IMR-90 (cell line): ENCODE measurements at regions not wholly inside any gene's neighbourhood (a gene's known extent, or its start where the extent isn't known, plus 50 kb on each side); places are given as distances from the start of the nearest gene placed in this dataset.

ENCODE experiments used
- ATAC-seq: fragments of 200-7000 bp; cut with Tn5 transposase; 2 replicates; pipeline ENCODE4 v1.9.1; 2020; ENCODE audit warnings: low read depth, mild to moderate bottlenecking, moderate library complexity
- BruUV-seq: library from RNA; stranded (reverse); fragments of 400-500 nt; replicated peaks from 2 replicates; lab custom pipeline; 2021; lab: Mats Ljungman, UMichigan
- CTCF ChIA-PET: fragments of 300-600 bp; formaldehyde crosslinking; extraction: SDS; loops from one replicate; lab custom pipeline; 2021; ENCODE audit warnings: antibody characterized with exemption; lab: Yijun Ruan, JAX
- POLR2A ChIA-PET: fragments of 300-600 bp; sonication (Branson Sonifier 250); formaldehyde crosslinking; loops from one replicate; lab custom pipeline; 2022; ENCODE audit warnings: antibody characterized with exemption; ENCODE audit not compliant: unreplicated experiment; lab: Charles Lee
- DNase-seq: peaks from one replicate; pipeline ENCODE4 v3.0.0; 2013
- H2AFZ ChIP-seq: replicated peaks from 2 replicates; pipeline ENCODE3; 2013; ENCODE audit warnings: low read length, mild to moderate bottlenecking; ENCODE audit not compliant: poor library complexity
- H2AK5ac ChIP-seq: 2 replicates; pipeline ENCODE4 v1.6.1; 2013; ENCODE audit warnings: low read depth, low read length, inconsistent platforms
- H2AK9ac ChIP-seq: replicated peaks from 2 replicates; pipeline ENCODE3; 2013; ENCODE audit warnings: mild to moderate bottlenecking, low read depth, low read length, moderate library complexity; ENCODE audit not compliant: poor library complexity
- H2BK120ac ChIP-seq: 2 replicates; pipeline ENCODE4 v1.6.1; 2013; ENCODE audit warnings: low read depth, low read length, inconsistent platforms
- H2BK15ac ChIP-seq: 3 replicates; pipeline ENCODE4 v1.6.1; 2013; ENCODE audit warnings: low read depth, low read length, inconsistent platforms
- H2BK20ac ChIP-seq: 2 replicates; pipeline ENCODE4 v1.6.1; 2013; ENCODE audit warnings: low read depth, mild to moderate bottlenecking, inconsistent platforms, low read length, moderate library complexity
- H2BK5ac ChIP-seq: 2 replicates; pipeline ENCODE4 v1.6.1; 2013; ENCODE audit warnings: mild to moderate bottlenecking, low read depth, low read length, inconsistent platforms; ENCODE audit not compliant: poor library complexity, severe bottlenecking
- H3K14ac ChIP-seq: replicated peaks from 2 replicates; pipeline ENCODE4 v1.6.1; 2013; ENCODE audit warnings: low read depth, low read length, inconsistent platforms
- H3K18ac ChIP-seq: 2 replicates; pipeline ENCODE4 v1.6.1; 2013; ENCODE audit warnings: low read depth, low read length, control low read depth
- H3K23ac ChIP-seq: 2 replicates; pipeline ENCODE4 v1.6.1; 2013; ENCODE audit warnings: low read depth, low read length, inconsistent platforms
- H3K27ac ChIP-seq: 2 replicates; pipeline ENCODE4 v1.5.1; 2013; ENCODE audit warnings: mild to moderate bottlenecking, control low read depth, low read length; ENCODE audit not compliant: insufficient read depth
- H3K27me3 ChIP-seq: 2 replicates; pipeline ENCODE4 v1.6.1; 2013; ENCODE audit warnings: low read length; ENCODE audit not compliant: control insufficient read depth, insufficient read depth
- H3K36me3 ChIP-seq: 2 replicates; pipeline ENCODE4 v1.6.1; 2013; ENCODE audit warnings: low read length, mixed read lengths; ENCODE audit not compliant: control insufficient read depth, insufficient read depth
- H3K4ac ChIP-seq: 2 replicates; pipeline ENCODE4 v1.6.1; 2013; ENCODE audit warnings: low read depth, low read length, inconsistent platforms
- H3K4me1 ChIP-seq: 2 replicates; pipeline ENCODE4 v1.6.1; 2013; ENCODE audit warnings: low read length, mixed read lengths; ENCODE audit not compliant: control insufficient read depth, insufficient read depth
- H3K4me2 ChIP-seq: 2 replicates; pipeline ENCODE4 v1.6.1; 2013; ENCODE audit warnings: low read depth, mild to moderate bottlenecking, control low read depth, low read length, moderate library complexity
- H3K4me3 ChIP-seq: 2 replicates; pipeline ENCODE4 v1.5.1; 2013; ENCODE audit warnings: low read depth, mild to moderate bottlenecking, control low read depth, low read length, moderate library complexity; ENCODE audit not compliant: insufficient read depth
- H3K56ac ChIP-seq: 2 replicates; pipeline ENCODE4 v1.6.1; 2013; ENCODE audit warnings: low read length, inconsistent platforms; ENCODE audit not compliant: insufficient read depth; ENCODE audit errors: extremely low read depth
- H3K79me1 ChIP-seq, 2 experiments: 2 replicates each; pipeline ENCODE4 v1.6.1; 2013; ENCODE audit warnings: low read length in 2 of 2, inconsistent platforms in 1 of 2, low read depth in 1 of 2
- H3K9ac ChIP-seq: 2 replicates; pipeline ENCODE4 v1.6.1; 2013; ENCODE audit warnings: low read depth, low read length, control low read depth
- H3K9me1 ChIP-seq: 2 replicates; pipeline ENCODE4 v1.6.1; 2013; ENCODE audit warnings: low read length, inconsistent platforms; ENCODE audit not compliant: insufficient read depth
- H3K9me3 ChIP-seq: 2 replicates; pipeline ENCODE4 v1.6.1; 2013; ENCODE audit warnings: low read length; ENCODE audit not compliant: control insufficient read depth, insufficient read depth
- H4K20me1 ChIP-seq: 2 replicates; pipeline ENCODE4 v1.6.1; 2013; ENCODE audit warnings: low read length, inconsistent platforms; ENCODE audit not compliant: insufficient read depth
- H4K5ac ChIP-seq: 2 replicates; pipeline ENCODE4 v1.6.1; 2013; ENCODE audit warnings: mild to moderate bottlenecking, low read depth, low read length, control low read depth
- H4K8ac ChIP-seq, 2 experiments: 2 replicates each; pipeline ENCODE4 v1.6.1; 2013; ENCODE audit warnings: low read depth in 2 of 2, low read length in 2 of 2, control low read depth in 1 of 2, inconsistent platforms in 1 of 2
- H4K91ac ChIP-seq: 2 replicates; pipeline ENCODE4 v1.6.1; 2013; ENCODE audit warnings: low read depth, low read length, inconsistent platforms; ENCODE audit not compliant: insufficient read depth
- BHLHE40 ChIP-seq: fragments of 150-350 bp; IDR thresholded peaks from 2 replicates; pipeline ENCODE4 v1.6.1; 2016; ENCODE audit warnings: mild to moderate bottlenecking, low read depth, low read length
- CEBPB ChIP-seq: IDR thresholded peaks from 2 replicates; pipeline ENCODE4 v1.6.1; 2012; ENCODE audit warnings: low read depth, low read length, improper control_type of control experiment
- CHD1 ChIP-seq: IDR thresholded peaks from 2 replicates; pipeline ENCODE4 v1.6.1; 2012; ENCODE audit warnings: low read depth, low read length, improper control_type of control experiment
- ELK1 ChIP-seq: fragments of 150-350 bp; IDR thresholded peaks from 2 replicates; pipeline ENCODE4 v1.6.1; 2016; ENCODE audit warnings: low read depth, mild to moderate bottlenecking, low read length, moderate library complexity, borderline replicate concordance
- FOS ChIP-seq: fragments of 150-350 bp; IDR thresholded peaks from 2 replicates; pipeline ENCODE4 v1.6.1; 2016; ENCODE audit warnings: low read depth, low read length
- MAFK ChIP-seq: IDR thresholded peaks from 2 replicates; pipeline ENCODE4 v1.6.1; 2012; ENCODE audit warnings: low read depth, low read length, improper control_type of control experiment
- MAZ ChIP-seq: IDR thresholded peaks from 2 replicates; pipeline ENCODE4 v1.6.1; 2012; ENCODE audit warnings: low read depth, mild to moderate bottlenecking, low read length, improper control_type of control experiment, moderate library complexity, borderline replicate concordance
- MXI1 ChIP-seq: IDR thresholded peaks from 2 replicates; pipeline ENCODE4 v1.6.1; 2012; ENCODE audit warnings: low read depth, mild to moderate bottlenecking, low read length, moderate library complexity, borderline replicate concordance
- NFE2L2 ChIP-seq: fragments of 150-350 bp; IDR thresholded peaks from 2 replicates; pipeline ENCODE4 v1.6.1; 2016; ENCODE audit warnings: low read depth, mild to moderate bottlenecking, low read length
- POLR2A ChIP-seq: IDR thresholded peaks from 2 replicates; pipeline ENCODE4 v1.6.1; 2012; ENCODE audit warnings: mild to moderate bottlenecking, low read depth, low read length
- RAD21 ChIP-seq: IDR thresholded peaks from 2 replicates; pipeline ENCODE4 v1.6.1; 2012; ENCODE audit warnings: low read length, improper control_type of control experiment
- RCOR1 ChIP-seq: IDR thresholded peaks from 2 replicates; pipeline ENCODE4 v1.6.1; 2012; ENCODE audit warnings: mild to moderate bottlenecking, low read length, improper control_type of control experiment; ENCODE audit not compliant: insufficient replicate concordance
- RFX5 ChIP-seq: IDR thresholded peaks from 2 replicates; pipeline ENCODE4 v1.8.0; 2012; ENCODE audit warnings: low read depth, mild to moderate bottlenecking, low read length, moderate library complexity
- SMC3 ChIP-seq: fragments of 150-350 bp; IDR thresholded peaks from 2 replicates; pipeline ENCODE4 v1.6.1; 2016; ENCODE audit warnings: low read depth, mild to moderate bottlenecking, antibody characterized with exemption, low read length, moderate library complexity
- WGBS, 2 experiments: methylation state at CpG; one replicate each; pipeline versions ENCODE4 v1.1.5 to v1.1.7; 2013; ENCODE audit warnings: missing lambda C conversion rate in 2 of 2; ENCODE audit not compliant: insufficient read length in 1 of 2; ENCODE audit errors: extremely low coverage in 2 of 2; 5-methylcytosine and 5-hydroxymethylcytosine counted together
- dilution Hi-C: fragments of 300-500 bp; cut with HindIII; formaldehyde crosslinking; loops from one replicate; pipeline ENCODE4 v1.14.3; 2018; ENCODE audit warnings: low sequenced_read_pairs; ENCODE audit not compliant: unreplicated experiment
- in situ Hi-C: fragments of 300-500 bp; cut with MboI; formaldehyde crosslinking; loops from 3 replicates; pipeline ENCODE4 v1.14.3; 2019; ENCODE audit warnings: low sequenced_read_pairs, inconsistent platforms, mixed read lengths
- intact Hi-C: fragments of 100-400 bp; cut with micrococcal nuclease; formaldehyde crosslinking; loops from 2 replicates; pipeline ENCODE4 v1.10.0; 2022
- TF ChIP-seq, protein P1 (sequence below): fragments of 150-350 bp; IDR thresholded peaks from 2 replicates; pipeline ENCODE4 v1.6.1; 2017; ENCODE audit warnings: mild to moderate bottlenecking, antibody characterized with exemption, low read length, low read depth
- TF ChIP-seq, protein P2 (sequence below): conservative IDR thresholded peaks from 2 replicates; pipeline ENCODE4 v1.5.1; 2012; ENCODE audit warnings: mild to moderate bottlenecking, low read depth, low read length, improper control_type of control experiment

GRCh38 chr14:49408187-49408933 is 177.8 kb downstream of the RPS29 start:
- Histone ChIP-seq H4K8ac (no peak overlapping the region), H2AK5ac (no peak overlapping the region), H3K27ac (no peak overlapping the region), H2AFZ (no peak overlapping the region), H3K18ac (no peak overlapping the region), H3K4ac (no peak overlapping the region), H3K79me1 (no peaks in the 10 kb centered on the region), H3K4me3 (no peak overlapping the region), H3K9ac (no peak overlapping the region), H3K27me3 (no peaks in the 10 kb centered on the region), H3K4me2 (no peak overlapping the region), H2BK120ac (no peak overlapping the region), H3K9me1 (no peaks in the 10 kb centered on the region), H2BK20ac (no peak overlapping the region), H4K5ac (no peak overlapping the region), H3K23ac (no peak overlapping the region), H3K56ac (no peak overlapping the region), H2BK15ac (no peak overlapping the region), H3K36me3 (no peaks in the 10 kb centered on the region), H3K9me3 (no peaks in the 10 kb centered on the region), H4K20me1 (no peaks in the 10 kb centered on the region), H2AK9ac (no peak overlapping the region), H3K4me1 (no peaks in the 10 kb centered on the region), H4K91ac (no peak overlapping the region), H2BK5ac (no peak overlapping the region), H3K14ac (no peak overlapping the region)
- WGBS, 2 experiments = no CpG with 5 or more reads among the region's 1 CpG
- BruUV-seq = no TSS peak
- peak; percentile 50 for ATAC-seq
- intact Hi-C loops = no loop called here
- in situ Hi-C loops = no loop called here
- ChIA-PET POLR2A (interaction anchor here (0.5 kb wide), 1 partner anchor 10 kb away, joined by 16 read pairs; no protein-coding TSS in a partner anchor), CTCF (no interaction called here)
- TF ChIP-seq CHD1 (no peak), NFE2L2 (no peak), MAZ (no peak), POLR2A (no peak), BHLHE40 (no peak), RAD21 (no peak), MXI1 (no peak), SMC3 (no peak), ELK1 (no peak), MAFK (no peak), CEBPB (no peak), RFX5 (no peak), FOS (no peak), RCOR1 (no peak)
- TF ChIP-seq, protein P1, sequence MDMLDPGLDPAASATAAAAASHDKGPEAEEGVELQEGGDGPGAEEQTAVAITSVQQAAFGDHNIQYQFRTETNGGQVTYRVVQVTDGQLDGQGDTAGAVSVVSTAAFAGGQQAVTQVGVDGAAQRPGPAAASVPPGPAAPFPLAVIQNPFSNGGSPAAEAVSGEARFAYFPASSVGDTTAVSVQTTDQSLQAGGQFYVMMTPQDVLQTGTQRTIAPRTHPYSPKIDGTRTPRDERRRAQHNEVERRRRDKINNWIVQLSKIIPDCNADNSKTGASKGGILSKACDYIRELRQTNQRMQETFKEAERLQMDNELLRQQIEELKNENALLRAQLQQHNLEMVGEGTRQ = no peak
- TF ChIP-seq, protein P2, sequence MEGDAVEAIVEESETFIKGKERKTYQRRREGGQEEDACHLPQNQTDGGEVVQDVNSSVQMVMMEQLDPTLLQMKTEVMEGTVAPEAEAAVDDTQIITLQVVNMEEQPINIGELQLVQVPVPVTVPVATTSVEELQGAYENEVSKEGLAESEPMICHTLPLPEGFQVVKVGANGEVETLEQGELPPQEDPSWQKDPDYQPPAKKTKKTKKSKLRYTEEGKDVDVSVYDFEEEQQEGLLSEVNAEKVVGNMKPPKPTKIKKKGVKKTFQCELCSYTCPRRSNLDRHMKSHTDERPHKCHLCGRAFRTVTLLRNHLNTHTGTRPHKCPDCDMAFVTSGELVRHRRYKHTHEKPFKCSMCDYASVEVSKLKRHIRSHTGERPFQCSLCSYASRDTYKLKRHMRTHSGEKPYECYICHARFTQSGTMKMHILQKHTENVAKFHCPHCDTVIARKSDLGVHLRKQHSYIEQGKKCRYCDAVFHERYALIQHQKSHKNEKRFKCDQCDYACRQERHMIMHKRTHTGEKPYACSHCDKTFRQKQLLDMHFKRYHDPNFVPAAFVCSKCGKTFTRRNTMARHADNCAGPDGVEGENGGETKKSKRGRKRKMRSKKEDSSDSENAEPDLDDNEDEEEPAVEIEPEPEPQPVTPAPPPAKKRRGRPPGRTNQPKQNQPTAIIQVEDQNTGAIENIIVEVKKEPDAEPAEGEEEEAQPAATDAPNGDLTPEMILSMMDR = no peak
- DNase-seq = no peak
- dilution Hi-C loops = no loop called here
